Activated CD4-positive, alpha-beta T cell treated with anti-CD3 and anti-CD28 coated beads, Interleukin-2, amount 10 ng/mL, durations not matched to agents 24 days and 14 days (primary cell): ENCODE measurements at regions not wholly inside any gene's neighbourhood (a gene's known extent, or its start where the extent isn't known, plus 50 kb on each side); places are given as distances from the start of the nearest gene placed in this dataset.
A peak's percentile ranks its signal among the peaks of the same experiment; 100 is the strongest.
"Not testable (repeated sequence)": the region's sequence is repeated elsewhere in the genome, so short reads cannot be mapped to it uniquely, and the experiment has no call there.

Experiments
- DNase-seq: peaks from one replicate; pipeline ENCODE4 v3.0.0; 2022
- H3K27ac Mint-ChIP-seq: one replicate; pipeline ENCODE4 v1.8.0; 2022; ENCODE audit warnings: mild to moderate bottlenecking, mixed read lengths
- H3K27me3 Mint-ChIP-seq: one replicate; pipeline ENCODE4 v1.8.0; 2022; ENCODE audit warnings: mixed read lengths
- H3K36me3 Mint-ChIP-seq: one replicate; pipeline ENCODE4 v1.8.0; 2022; ENCODE audit warnings: low read depth, mild to moderate bottlenecking, mixed read lengths
- H3K4me1 Mint-ChIP-seq: one replicate; pipeline ENCODE4 v1.8.0; 2021; ENCODE audit warnings: mixed read lengths
- H3K4me3 Mint-ChIP-seq: one replicate; pipeline ENCODE4 v1.8.0; 2022; ENCODE audit warnings: mild to moderate bottlenecking, moderate library complexity, mixed read lengths
- H3K9me3 Mint-ChIP-seq: one replicate; pipeline ENCODE4 v1.8.0; 2021; ENCODE audit warnings: mixed read lengths
- intact Hi-C: fragments of 100-400 bp; cut with micrococcal nuclease; formaldehyde crosslinking; loops from one replicate; pipeline ENCODE4 v1.15.1; 2023

GRCh38 chr2:71976685-71977084, 171.0 kb downstream of the CYP26B1 start:
- Mint-ChIP-seq H3K4me3 (no peak overlapping the region), H3K36me3 (no peaks in the 10 kb centered on the region), H3K27ac (no peak overlapping the region), H3K27me3 (no peaks in the 10 kb centered on the region), H3K9me3 (no peaks in the 10 kb centered on the region), H3K4me1 (no peaks in the 10 kb centered on the region)
- intact Hi-C loops = no loop called here
- no peak for DNase-seq

- intact Hi-C loops = no loop called here
- no peak overlapping the region for H3K4me3 Mint-ChIP-seq
- DNase-seq = no peak
- no peaks in the 10 kb centered on the region for H3K36me3 Mint-ChIP-seq
- no peaks in the 10 kb centered on the region for H3K4me1 Mint-ChIP-seq
- H3K9me3 Mint-ChIP-seq = no peaks in the 10 kb centered on the region
- H3K27me3 Mint-ChIP-seq = peaks cover 1% of the 10 kb centered on the region
- no peak overlapping the region for H3K27ac Mint-ChIP-seq
These were observed 172.8 kb downstream of the CYP26B1 start for GRCh38 chr2:71974846-71975245.

GRCh38 chr2:71971493-71971892, 176.2 kb downstream of the CYP26B1 start:
- H3K4me3 Mint-ChIP-seq = no peak overlapping the region
- DNase-seq = no peak
- intact Hi-C loops = no loop called here

GRCh38 chr2:71965530-71965929, 182.1 kb downstream of the CYP26B1 start:
- H3K4me1 Mint-ChIP-seq = no peaks in the 10 kb centered on the region
- no peak overlapping the region for H3K27ac Mint-ChIP-seq
- DNase-seq = no peak
- no peaks in the 10 kb centered on the region for H3K9me3 Mint-ChIP-seq
- intact Hi-C loops = no loop called here
- no peaks in the 10 kb centered on the region for H3K36me3 Mint-ChIP-seq
- no peaks in the 10 kb centered on the region for H3K27me3 Mint-ChIP-seq
- H3K4me3 Mint-ChIP-seq = no peak overlapping the region

More at GRCh38 chr2:71971493-71971892, 176.2 kb downstream of the CYP26B1 start:
- Mint-ChIP-seq H3K27ac (no peak overlapping the region), H3K27me3 (peaks cover 1% of the 10 kb centered on the region), H3K4me1 (no peaks in the 10 kb centered on the region), H3K9me3 (no peaks in the 10 kb centered on the region), H3K36me3 (no peaks in the 10 kb centered on the region)

GRCh38 chr2:71962911-71963694, 184.6 kb downstream of the CYP26B1 start:
- intact Hi-C loops = no loop called here
- no peaks in the 10 kb centered on the region for H3K27me3 Mint-ChIP-seq
- no peaks in the 10 kb centered on the region for H3K4me1 Mint-ChIP-seq
- no peak overlapping the region for H3K27ac Mint-ChIP-seq
- peaks cover 3% of the 10 kb centered on the region for H3K9me3 Mint-ChIP-seq
- H3K4me3 Mint-ChIP-seq = no peak overlapping the region
- no peak for DNase-seq
- H3K36me3 Mint-ChIP-seq = no peaks in the 10 kb centered on the region

GRCh38 chr2:71962350-71962749, 185.3 kb downstream of the CYP26B1 start:
- Mint-ChIP-seq H3K36me3 (no peaks in the 10 kb centered on the region), H3K4me1 (no peaks in the 10 kb centered on the region)
- intact Hi-C loops = no loop called here

GRCh38 chr2:71961289-71962027, 186.2 kb downstream of the CYP26B1 start:
- Mint-ChIP-seq H3K4me1 (no peaks in the 10 kb centered on the region), H3K27me3 (no peaks in the 10 kb centered on the region), H3K36me3 (no peaks in the 10 kb centered on the region), H3K27ac (no peak overlapping the region), H3K9me3 (peaks cover 14% of the 10 kb centered on the region), H3K4me3 (no peak overlapping the region)
- intact Hi-C loops = no loop called here
- no peak for DNase-seq

More at GRCh38 chr2:71962350-71962749, 185.3 kb downstream of the CYP26B1 start:
- no peak for DNase-seq
- no peak overlapping the region for H3K27ac Mint-ChIP-seq
- no peaks in the 10 kb centered on the region for H3K27me3 Mint-ChIP-seq
- no peak overlapping the region for H3K4me3 Mint-ChIP-seq
- peaks cover 7% of the 10 kb centered on the region for H3K9me3 Mint-ChIP-seq

- Mint-ChIP-seq H3K27me3 (no peaks in the 10 kb centered on the region), H3K4me1 (no peaks in the 10 kb centered on the region), H3K27ac (no peak overlapping the region), H3K4me3 (no peak overlapping the region), H3K36me3 (no peaks in the 10 kb centered on the region), H3K9me3 (peaks cover 18% of the 10 kb centered on the region)
- no peak for DNase-seq
- intact Hi-C loops = no loop called here
These were observed 188.2 kb downstream of the CYP26B1 start for GRCh38 chr2:71959494-71959893.

- H3K36me3 Mint-ChIP-seq, H3K27ac Mint-ChIP-seq, DNase-seq, H3K4me1 Mint-ChIP-seq, H3K27me3 Mint-ChIP-seq, H3K4me3 Mint-ChIP-seq, intact Hi-C loops: not testable (repeated sequence)
- H3K9me3 Mint-ChIP-seq = peaks cover 18% of the 10 kb centered on the region
These were observed 189.2 kb downstream of the CYP26B1 start for GRCh38 chr2:71958426-71958825.

GRCh38 chr2:71952572-71953188, 195.0 kb downstream of the CYP26B1 start:
- intact Hi-C loops = no loop called here
- Mint-ChIP-seq H3K4me1 (no peaks in the 10 kb centered on the region), H3K4me3 (no peak overlapping the region), H3K9me3 (peaks cover 12% of the 10 kb centered on the region), H3K27ac (no peak overlapping the region), H3K27me3 (no peaks in the 10 kb centered on the region), H3K36me3 (no peaks in the 10 kb centered on the region)
- DNase-seq = peak; percentile 40

GRCh38 chr2:71951718-71952404, 195.8 kb downstream of the CYP26B1 start:
- H3K9me3 Mint-ChIP-seq = peaks cover 6% of the 10 kb centered on the region
- intact Hi-C loops = no loop called here
- H3K27ac Mint-ChIP-seq = no peak overlapping the region
- H3K36me3 Mint-ChIP-seq = no peaks in the 10 kb centered on the region
- no peaks in the 10 kb centered on the region for H3K4me1 Mint-ChIP-seq
- no peak for DNase-seq
- H3K4me3 Mint-ChIP-seq = no peak overlapping the region
- no peaks in the 10 kb centered on the region for H3K27me3 Mint-ChIP-seq

- intact Hi-C loops = no loop called here
- H3K4me3 Mint-ChIP-seq = no peak overlapping the region
- H3K27me3 Mint-ChIP-seq = no peaks in the 10 kb centered on the region
- H3K36me3 Mint-ChIP-seq = no peaks in the 10 kb centered on the region
- H3K27ac Mint-ChIP-seq = no peak overlapping the region
- no peaks in the 10 kb centered on the region for H3K9me3 Mint-ChIP-seq
- DNase-seq = no peak
- H3K4me1 Mint-ChIP-seq = no peaks in the 10 kb centered on the region
These were observed 196.6 kb downstream of the CYP26B1 start for GRCh38 chr2:71951083-71951468.

- H3K36me3 Mint-ChIP-seq = no peaks in the 10 kb centered on the region
- no peak overlapping the region for H3K4me3 Mint-ChIP-seq
- intact Hi-C loops = no loop called here
- no peak for DNase-seq
- H3K27ac Mint-ChIP-seq = no peak overlapping the region
- no peaks in the 10 kb centered on the region for H3K27me3 Mint-ChIP-seq
- no peaks in the 10 kb centered on the region for H3K4me1 Mint-ChIP-seq
- no peaks in the 10 kb centered on the region for H3K9me3 Mint-ChIP-seq
These were observed 197.2 kb downstream of the CYP26B1 start for GRCh38 chr2:71950256-71951082.
